GM10266 (cell line): ENCODE measurements at regions not wholly inside any gene's neighbourhood (a gene's known extent, or its start where the extent isn't known, plus 50 kb on each side); places are given as distances from the start of the nearest gene placed in this dataset.

ENCODE experiments used
- DNase-seq: peaks from one replicate; pipeline ENCODE4 v3.0.0; 2012; ENCODE audit errors: extremely low spot score
- TF ChIP-seq, protein P1 (sequence below): IDR thresholded peaks from 2 replicates; pipeline ENCODE4 v1.5.1; 2012; ENCODE audit warnings: mild to moderate bottlenecking, low read depth; ENCODE audit not compliant: control insufficient read depth, insufficient read depth; ENCODE audit errors: missing control alignments

DNA sequence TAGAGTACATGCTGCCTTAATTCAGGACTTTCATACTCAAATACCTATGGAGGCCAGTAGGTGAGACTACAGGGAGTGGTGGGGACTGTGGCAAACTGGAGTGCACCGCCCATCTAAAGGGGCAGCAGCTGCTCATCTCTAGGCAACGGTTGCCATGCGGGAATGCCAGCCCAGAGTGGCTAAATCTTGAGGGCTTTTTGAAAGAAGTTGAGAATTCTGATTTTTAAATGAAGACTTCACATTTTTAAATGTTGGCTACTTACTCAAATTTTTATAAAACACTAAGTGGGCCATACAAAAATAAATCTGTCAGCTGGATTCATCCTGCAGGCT, 90.8 kb upstream of the PRR23E start:
- TF ChIP-seq, protein P1, sequence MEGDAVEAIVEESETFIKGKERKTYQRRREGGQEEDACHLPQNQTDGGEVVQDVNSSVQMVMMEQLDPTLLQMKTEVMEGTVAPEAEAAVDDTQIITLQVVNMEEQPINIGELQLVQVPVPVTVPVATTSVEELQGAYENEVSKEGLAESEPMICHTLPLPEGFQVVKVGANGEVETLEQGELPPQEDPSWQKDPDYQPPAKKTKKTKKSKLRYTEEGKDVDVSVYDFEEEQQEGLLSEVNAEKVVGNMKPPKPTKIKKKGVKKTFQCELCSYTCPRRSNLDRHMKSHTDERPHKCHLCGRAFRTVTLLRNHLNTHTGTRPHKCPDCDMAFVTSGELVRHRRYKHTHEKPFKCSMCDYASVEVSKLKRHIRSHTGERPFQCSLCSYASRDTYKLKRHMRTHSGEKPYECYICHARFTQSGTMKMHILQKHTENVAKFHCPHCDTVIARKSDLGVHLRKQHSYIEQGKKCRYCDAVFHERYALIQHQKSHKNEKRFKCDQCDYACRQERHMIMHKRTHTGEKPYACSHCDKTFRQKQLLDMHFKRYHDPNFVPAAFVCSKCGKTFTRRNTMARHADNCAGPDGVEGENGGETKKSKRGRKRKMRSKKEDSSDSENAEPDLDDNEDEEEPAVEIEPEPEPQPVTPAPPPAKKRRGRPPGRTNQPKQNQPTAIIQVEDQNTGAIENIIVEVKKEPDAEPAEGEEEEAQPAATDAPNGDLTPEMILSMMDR: no peak

DNA sequence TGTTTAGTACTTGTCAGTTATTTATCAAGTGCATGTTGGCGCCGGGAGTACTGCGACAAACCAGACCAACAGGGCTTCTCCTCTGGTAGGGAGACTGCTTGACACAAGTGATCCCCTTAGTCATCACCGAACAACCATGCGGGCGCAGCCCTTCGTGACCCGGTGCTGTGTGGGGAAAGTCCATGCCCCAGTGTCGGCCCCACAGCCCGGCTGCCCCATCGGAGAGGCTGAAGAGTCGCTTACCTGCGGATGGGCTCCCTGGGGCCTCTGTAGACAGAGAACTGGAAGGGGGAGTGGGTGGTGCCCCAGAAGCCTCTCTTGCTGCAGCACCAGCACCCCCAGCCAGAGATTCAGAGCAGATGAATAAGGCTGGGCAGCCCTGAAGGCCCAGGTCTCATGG, 90.3 kb upstream of the PRR23E start:
- no peak for DNase-seq
- TF ChIP-seq, protein P1: no peak

More for the DNA sequence above, 90.8 kb upstream of the PRR23E start:
- DNase-seq: no peak

DNA sequence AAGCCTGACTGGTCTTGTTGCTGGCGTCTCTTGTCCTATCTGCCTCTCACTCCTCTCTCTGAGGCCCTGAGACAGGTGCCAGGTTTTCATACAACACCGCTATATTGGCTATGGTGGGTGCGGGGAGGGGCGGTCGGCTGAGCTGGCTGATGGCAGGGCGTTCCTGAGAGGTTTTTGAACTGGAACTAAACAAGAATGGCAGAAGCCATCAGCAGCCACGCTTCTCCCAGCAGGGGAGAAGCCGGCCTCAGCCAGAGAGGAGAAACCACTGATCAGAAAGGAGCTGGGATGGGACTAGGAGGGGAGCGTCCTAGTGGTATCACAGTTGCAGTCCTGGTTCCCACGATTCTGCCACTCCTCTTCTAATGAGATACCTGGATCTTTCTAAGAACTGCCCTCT, 89.9 kb upstream of the PRR23E start:
- TF ChIP-seq, protein P1: no peak
- no peak for DNase-seq

DNA sequence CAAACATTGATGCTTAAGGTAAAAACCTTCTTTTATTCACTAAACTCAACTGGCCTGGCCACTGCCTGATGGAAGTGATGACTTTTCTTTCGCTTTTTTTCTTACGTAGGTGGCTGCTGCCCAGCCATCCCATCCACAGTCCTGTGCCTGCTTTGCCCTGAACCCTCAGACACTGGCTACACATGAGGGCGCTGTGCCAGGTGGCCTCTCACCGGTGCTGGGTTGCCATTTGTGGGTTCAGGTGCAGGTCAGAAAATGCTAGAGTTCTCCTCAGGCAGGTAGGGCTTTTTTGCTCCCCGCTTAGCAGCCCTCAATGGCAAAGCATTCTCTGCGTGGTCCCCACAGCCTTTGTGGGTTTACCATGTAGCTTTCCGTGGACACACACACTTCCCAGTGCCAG, 88.3 kb upstream of the PRR23E start:
- DNase-seq: no peak
- TF ChIP-seq, protein P1: no peak

DNA sequence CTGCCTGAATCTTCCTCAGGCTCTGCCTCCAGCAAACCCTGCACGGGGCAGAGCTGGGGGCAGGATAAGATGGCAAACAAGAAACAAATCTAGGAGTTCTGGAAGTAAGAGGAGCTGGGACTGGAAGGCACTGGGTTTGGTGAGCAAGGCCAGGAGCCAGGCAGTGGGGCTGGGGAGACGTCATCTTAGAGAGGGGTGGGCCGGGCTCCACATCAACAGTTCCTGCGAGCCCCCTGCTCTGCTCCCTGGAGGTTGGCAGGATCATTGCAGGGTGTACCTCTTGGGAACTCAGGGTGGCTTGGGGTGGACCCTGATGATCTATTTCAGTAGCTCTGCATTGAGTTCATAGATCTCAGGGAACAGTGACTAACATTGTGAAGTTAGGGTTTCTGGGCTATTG, 87.3 kb upstream of the PRR23E start:
- no peak for DNase-seq
- TF ChIP-seq, protein P1: no peak

DNA sequence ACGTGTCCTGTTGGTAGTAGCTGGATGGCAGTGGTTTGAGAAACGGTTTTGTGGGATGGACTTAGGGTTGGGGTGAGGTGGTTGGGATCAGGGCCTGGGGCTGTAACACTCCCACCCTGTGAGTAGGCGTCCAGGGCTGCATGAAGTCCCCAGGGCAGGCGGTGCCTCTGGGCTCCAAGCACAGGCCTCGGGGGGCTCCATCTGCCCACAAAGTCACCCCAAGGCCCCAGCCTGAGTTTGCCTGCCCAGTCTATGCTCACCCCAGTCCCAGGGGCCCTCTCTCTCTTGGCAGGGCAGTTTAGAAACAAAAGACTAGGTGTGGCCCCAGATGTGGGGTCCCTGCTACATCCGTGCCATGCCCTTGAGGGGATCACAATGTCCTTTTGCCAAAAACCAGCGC, 86.9 kb upstream of the PRR23E start:
- TF ChIP-seq, protein P1: no peak
- no peak for DNase-seq

DNA sequence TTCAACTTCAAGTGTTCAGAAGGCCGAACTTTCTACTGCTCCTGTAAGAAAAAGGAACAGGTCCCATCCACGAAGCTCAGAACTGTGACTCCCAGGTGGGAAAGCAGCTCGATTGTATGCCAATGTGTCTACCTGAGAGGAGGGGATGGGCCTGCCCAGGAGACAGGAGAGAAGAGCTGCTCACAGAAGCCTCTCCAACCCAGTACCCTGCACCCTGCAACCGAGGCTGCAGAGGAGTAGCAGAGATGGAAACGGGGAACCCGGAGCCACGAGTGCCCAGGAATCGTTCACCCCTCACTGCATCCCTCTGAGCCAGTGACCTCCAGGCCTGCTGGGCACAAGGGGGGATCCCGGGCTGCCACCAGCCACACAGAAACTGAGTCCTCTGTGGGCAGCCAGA, 86.5 kb upstream of the PRR23E start:
- TF ChIP-seq, protein P1: no peak
- DNase-seq: no peak
